Endothelial cell (in vitro differentiated cells): ENCODE measurements at regions not wholly inside any gene's neighbourhood (a gene's known extent, or its start where the extent isn't known, plus 50 kb on each side); places are given as distances from the start of the nearest gene placed in this dataset.

Source experiments
- DNase-seq: peaks from one replicate; pipeline ENCODE4 v3.0.0; 2021; ENCODE audit warnings: low spot score
- H3K27ac Mint-ChIP-seq: one replicate; pipeline ENCODE4 v1.8.0; 2021; ENCODE audit warnings: mixed read lengths, inconsistent platforms; ENCODE audit not compliant: unreplicated experiment
- H3K27me3 Mint-ChIP-seq: one replicate; pipeline ENCODE4 v1.8.0; 2021; ENCODE audit warnings: mild to moderate bottlenecking, moderate library complexity, mixed read lengths, inconsistent platforms; ENCODE audit not compliant: unreplicated experiment
- H3K36me3 Mint-ChIP-seq: one replicate; pipeline ENCODE4 v1.8.0; 2021; ENCODE audit warnings: mild to moderate bottlenecking, low read depth, mixed read lengths, inconsistent platforms; ENCODE audit not compliant: unreplicated experiment
- H3K4me1 Mint-ChIP-seq: one replicate; pipeline ENCODE4 v1.8.0; 2021; ENCODE audit warnings: mild to moderate bottlenecking, mixed read lengths, inconsistent platforms; ENCODE audit not compliant: unreplicated experiment
- H3K4me3 Mint-ChIP-seq: one replicate; pipeline ENCODE4 v1.8.0; 2021; ENCODE audit warnings: mild to moderate bottlenecking, mixed read lengths, inconsistent platforms; ENCODE audit not compliant: unreplicated experiment
- H3K9me3 Mint-ChIP-seq: one replicate; pipeline ENCODE4 v1.8.0; 2021; ENCODE audit warnings: mixed read lengths, inconsistent platforms; ENCODE audit not compliant: unreplicated experiment
- CTCF ChIP-seq: fragments of 200-600 bp; sonication (generic); IDR thresholded peaks from one replicate; pipeline ENCODE4 v1.5.0; 2021; ENCODE audit warnings: antibody characterized with exemption; ENCODE audit not compliant: unreplicated experiment

- no peaks in the 10 kb centered on the region for H3K4me1 Mint-ChIP-seq
- no peaks in the 10 kb centered on the region for H3K36me3 Mint-ChIP-seq
- no peaks in the 10 kb centered on the region for H3K9me3 Mint-ChIP-seq
- H3K27ac Mint-ChIP-seq: no peak overlapping the region
- DNase-seq: no peak
- TF ChIP-seq CTCF: no peak
- H3K4me3 Mint-ChIP-seq: no peak overlapping the region
- H3K27me3 Mint-ChIP-seq: peaks cover 3% of the 10 kb centered on the region
Observed at GRCh38 chr20:52438326-52438963, 246.9 kb upstream of the ZFP64 start.

GRCh38 chr20:52434453-52434852 is 242.9 kb upstream of the ZFP64 start:
- H3K27me3 Mint-ChIP-seq: peaks cover 2% of the 10 kb centered on the region
- TF ChIP-seq CTCF: no peak
- no peaks in the 10 kb centered on the region for H3K4me1 Mint-ChIP-seq
- no peak for DNase-seq
- H3K27ac Mint-ChIP-seq: no peak overlapping the region
- H3K36me3 Mint-ChIP-seq: no peaks in the 10 kb centered on the region
- no peaks in the 10 kb centered on the region for H3K9me3 Mint-ChIP-seq
- no peak overlapping the region for H3K4me3 Mint-ChIP-seq

GRCh38 chr20:52434041-52434425 is 242.5 kb upstream of the ZFP64 start:
- no peak for DNase-seq
- TF ChIP-seq CTCF: no peak
- no peaks in the 10 kb centered on the region for H3K36me3 Mint-ChIP-seq
- no peaks in the 10 kb centered on the region for H3K4me1 Mint-ChIP-seq
- no peak overlapping the region for H3K27ac Mint-ChIP-seq
- H3K9me3 Mint-ChIP-seq: no peaks in the 10 kb centered on the region
- no peak overlapping the region for H3K4me3 Mint-ChIP-seq
- H3K27me3 Mint-ChIP-seq: peaks cover 2% of the 10 kb centered on the region

- H3K4me3 Mint-ChIP-seq: no peak overlapping the region
- no peaks in the 10 kb centered on the region for H3K4me1 Mint-ChIP-seq
- no peaks in the 10 kb centered on the region for H3K9me3 Mint-ChIP-seq
- no peaks in the 10 kb centered on the region for H3K36me3 Mint-ChIP-seq
- no peak for TF ChIP-seq CTCF
- DNase-seq: no peak
- no peak overlapping the region for H3K27ac Mint-ChIP-seq
- peaks cover 2% of the 10 kb centered on the region for H3K27me3 Mint-ChIP-seq
Observed at GRCh38 chr20:52433326-52434040, 241.9 kb upstream of the ZFP64 start.

- no peak overlapping the region for H3K4me3 Mint-ChIP-seq
- peaks cover 2% of the 10 kb centered on the region for H3K27me3 Mint-ChIP-seq
- TF ChIP-seq CTCF: no peak
- no peaks in the 10 kb centered on the region for H3K4me1 Mint-ChIP-seq
- DNase-seq: no peak
- no peaks in the 10 kb centered on the region for H3K36me3 Mint-ChIP-seq
- no peaks in the 10 kb centered on the region for H3K9me3 Mint-ChIP-seq
- H3K27ac Mint-ChIP-seq: no peak overlapping the region
Observed at GRCh38 chr20:52432740-52433139, 241.2 kb upstream of the ZFP64 start.
